GM21619 (cell line): ENCODE measurements at regions not wholly inside any gene's neighbourhood (a gene's known extent, or its start where the extent isn't known, plus 50 kb on each side); places are given as distances from the start of the nearest gene placed in this dataset.

Experiments
- ATAC-seq: cut with Tn5 transposase; IDR thresholded peaks from one replicate; pipeline ENCODE4 v1.9.1; 2021; ENCODE audit not compliant: unreplicated experiment

- ATAC-seq, result no peak
Measured at GRCh38 chr15:81612631-81613030, 238.6 kb upstream of the TMC3 start.

GRCh38 chr15:81611679-81612078 lies 237.7 kb upstream of the TMC3 start:
- ATAC-seq, result no peak

GRCh38 chr15:81608309-81608829 lies 234.4 kb upstream of the TMC3 start:
- no peak for ATAC-seq

GRCh38 chr15:81604713-81605112 lies 230.7 kb upstream of the TMC3 start:
- no peak for ATAC-seq

GRCh38 chr15:81596159-81596865 lies 222.3 kb upstream of the TMC3 start:
- no peak for ATAC-seq

GRCh38 chr15:81595752-81596151 lies 221.7 kb upstream of the TMC3 start:
- ATAC-seq, result no peak

- no peak for ATAC-seq
Measured at GRCh38 chr15:81589671-81590070, 215.7 kb upstream of the TMC3 start.

GRCh38 chr15:81575436-81576123 lies 201.6 kb upstream of the TMC3 start:
- no peak for ATAC-seq

GRCh38 chr15:81573098-81573746 lies 199.2 kb upstream of the TMC3 start:
- no peak for ATAC-seq

GRCh38 chr15:81572190-81572589 lies 198.2 kb upstream of the TMC3 start:
- no peak for ATAC-seq

- ATAC-seq, result no peak
Measured at GRCh38 chr15:81569286-81570080, 195.5 kb upstream of the TMC3 start.

GRCh38 chr15:81567924-81568323 lies 193.9 kb upstream of the TMC3 start:
- no peak for ATAC-seq

- ATAC-seq, result no peak
Measured at GRCh38 chr15:81562986-81563385, 189.0 kb upstream of the TMC3 start.

- ATAC-seq, result no peak
Measured at GRCh38 chr15:81560405-81560804, 186.4 kb upstream of the TMC3 start.

- no peak for ATAC-seq
Measured at GRCh38 chr15:81558056-81558455, 184.0 kb upstream of the TMC3 start.

GRCh38 chr15:81555346-81555745 lies 181.3 kb upstream of the TMC3 start:
- ATAC-seq, result no peak

- no peak for ATAC-seq
Measured at GRCh38 chr15:81548365-81549130, 174.5 kb upstream of the TMC3 start.

GRCh38 chr15:81547521-81548132 lies 173.6 kb upstream of the TMC3 start:
- no peak for ATAC-seq

- ATAC-seq, result no peak
Measured at GRCh38 chr15:81544385-81544784, 170.4 kb upstream of the TMC3 start.

GRCh38 chr15:81540909-81541308 lies 166.9 kb upstream of the TMC3 start:
- no peak for ATAC-seq
